ENCODE measurements at regions not wholly inside any gene's neighbourhood (a gene's known extent, or its start where the extent isn't known, plus 50 kb on each side); places are given as distances from the start of the nearest gene placed in this dataset.
"Not testable (repeated sequence)": the region's sequence is repeated elsewhere in the genome, so short reads cannot be mapped to it uniquely, and the experiment has no call there.

- H3K27me3 ChIP-seq (ENCODE audit: control insufficient read depth, insufficient read depth, low read length); H3K4me3 ChIP-seq (ENCODE audit: low read length); H3K4me2 ChIP-seq (ENCODE audit: low read length); H3K36me3 ChIP-seq (ENCODE audit: insufficient read depth, low read length); H3K9me3 ChIP-seq (replicated peaks; ENCODE audit: low read length); H3K4me1 ChIP-seq (ENCODE audit: control insufficient read depth, insufficient read depth, low read length); H3K9ac ChIP-seq (ENCODE audit: low read depth, low read length): not testable (repeated sequence)
Observed at GRCh38 chr17:30719131-30719973, 105.1 kb downstream of the CRLF3 start.

GRCh38 chr17:30718691-30719090 is 105.8 kb downstream of the CRLF3 start:
- not testable (repeated sequence) for H3K4me1 ChIP-seq (ENCODE audit: control insufficient read depth, insufficient read depth, low read length); H3K9ac ChIP-seq (ENCODE audit: low read depth, low read length); H3K27me3 ChIP-seq (ENCODE audit: control insufficient read depth, insufficient read depth, low read length); H3K36me3 ChIP-seq (ENCODE audit: insufficient read depth, low read length); H3K4me2 ChIP-seq (ENCODE audit: low read length); H3K9me3 ChIP-seq (replicated peaks; ENCODE audit: low read length); H3K4me3 ChIP-seq (ENCODE audit: low read length)

GRCh38 chr17:30718099-30718447 is 106.4 kb downstream of the CRLF3 start:
- H3K36me3 ChIP-seq (ENCODE audit: insufficient read depth, low read length); H3K4me2 ChIP-seq (ENCODE audit: low read length); H3K4me1 ChIP-seq (ENCODE audit: control insufficient read depth, insufficient read depth, low read length); H3K4me3 ChIP-seq (ENCODE audit: low read length); H3K27me3 ChIP-seq (ENCODE audit: control insufficient read depth, insufficient read depth, low read length); H3K9ac ChIP-seq (ENCODE audit: low read depth, low read length); H3K9me3 ChIP-seq (replicated peaks; ENCODE audit: low read length): not testable (repeated sequence)

- H3K4me3 ChIP-seq (ENCODE audit: low read length), result no peak overlapping the region
Observed at GRCh38 chr17:30717291-30718098, 107.0 kb downstream of the CRLF3 start.

GRCh38 chr17:30716461-30717290 is 107.8 kb downstream of the CRLF3 start:
- Histone ChIP-seq H3K9ac (ENCODE audit: low read depth, low read length) (no peak overlapping the region), H3K27me3 (ENCODE audit: control insufficient read depth, insufficient read depth, low read length) (no peaks in the 10 kb centered on the region), H3K4me2 (ENCODE audit: low read length) (no peak overlapping the region), H3K36me3 (ENCODE audit: insufficient read depth, low read length) (no peaks in the 10 kb centered on the region), H3K9me3 (replicated peaks; ENCODE audit: low read length) (no peaks in the 10 kb centered on the region), H3K4me1 (ENCODE audit: control insufficient read depth, insufficient read depth, low read length) (no peaks in the 10 kb centered on the region), H3K4me3 (ENCODE audit: low read length) (no peak overlapping the region)

More at GRCh38 chr17:30717291-30718098, 107.0 kb downstream of the CRLF3 start:
- Histone ChIP-seq H3K4me2 (ENCODE audit: low read length) (no peak overlapping the region), H3K4me1 (ENCODE audit: control insufficient read depth, insufficient read depth, low read length) (no peaks in the 10 kb centered on the region), H3K27me3 (ENCODE audit: control insufficient read depth, insufficient read depth, low read length) (no peaks in the 10 kb centered on the region), H3K9me3 (replicated peaks; ENCODE audit: low read length) (no peaks in the 10 kb centered on the region), H3K36me3 (ENCODE audit: insufficient read depth, low read length) (no peaks in the 10 kb centered on the region), H3K9ac (ENCODE audit: low read depth, low read length) (no peak overlapping the region)

- not testable (repeated sequence) for H3K27me3 ChIP-seq (ENCODE audit: control insufficient read depth, insufficient read depth, low read length); H3K4me2 ChIP-seq (ENCODE audit: low read length); H3K9me3 ChIP-seq (replicated peaks; ENCODE audit: low read length); H3K36me3 ChIP-seq (ENCODE audit: insufficient read depth, low read length); H3K9ac ChIP-seq (ENCODE audit: low read depth, low read length); H3K4me3 ChIP-seq (ENCODE audit: low read length); H3K4me1 ChIP-seq (ENCODE audit: control insufficient read depth, insufficient read depth, low read length)
Observed at GRCh38 chr17:30714825-30715622, 109.5 kb downstream of the CRLF3 start.

GRCh38 chr17:30713805-30714204 is 110.7 kb downstream of the CRLF3 start:
- not testable (repeated sequence) for H3K4me3 ChIP-seq (ENCODE audit: low read length); H3K27me3 ChIP-seq (ENCODE audit: control insufficient read depth, insufficient read depth, low read length); H3K4me2 ChIP-seq (ENCODE audit: low read length); H3K9me3 ChIP-seq (replicated peaks; ENCODE audit: low read length); H3K9ac ChIP-seq (ENCODE audit: low read depth, low read length); H3K36me3 ChIP-seq (ENCODE audit: insufficient read depth, low read length); H3K4me1 ChIP-seq (ENCODE audit: control insufficient read depth, insufficient read depth, low read length)

- not testable (repeated sequence) for H3K36me3 ChIP-seq (ENCODE audit: insufficient read depth, low read length); H3K4me1 ChIP-seq (ENCODE audit: control insufficient read depth, insufficient read depth, low read length); H3K27me3 ChIP-seq (ENCODE audit: control insufficient read depth, insufficient read depth, low read length); H3K9me3 ChIP-seq (replicated peaks; ENCODE audit: low read length); H3K9ac ChIP-seq (ENCODE audit: low read depth, low read length); H3K4me2 ChIP-seq (ENCODE audit: low read length); H3K4me3 ChIP-seq (ENCODE audit: low read length)
Observed at GRCh38 chr17:30712859-30713258, 111.6 kb downstream of the CRLF3 start.

GRCh38 chr17:30711626-30712507 is 112.6 kb downstream of the CRLF3 start:
- H3K9me3 ChIP-seq (replicated peaks; ENCODE audit: low read length); H3K4me3 ChIP-seq (ENCODE audit: low read length); H3K27me3 ChIP-seq (ENCODE audit: control insufficient read depth, insufficient read depth, low read length); H3K36me3 ChIP-seq (ENCODE audit: insufficient read depth, low read length); H3K4me2 ChIP-seq (ENCODE audit: low read length); H3K9ac ChIP-seq (ENCODE audit: low read depth, low read length); H3K4me1 ChIP-seq (ENCODE audit: control insufficient read depth, insufficient read depth, low read length): not testable (repeated sequence)

GRCh38 chr17:30711176-30711575 is 113.3 kb downstream of the CRLF3 start:
- not testable (repeated sequence) for H3K9me3 ChIP-seq (replicated peaks; ENCODE audit: low read length); H3K4me3 ChIP-seq (ENCODE audit: low read length); H3K4me2 ChIP-seq (ENCODE audit: low read length); H3K27me3 ChIP-seq (ENCODE audit: control insufficient read depth, insufficient read depth, low read length); H3K36me3 ChIP-seq (ENCODE audit: insufficient read depth, low read length); H3K4me1 ChIP-seq (ENCODE audit: control insufficient read depth, insufficient read depth, low read length); H3K9ac ChIP-seq (ENCODE audit: low read depth, low read length)
